MM.1S (cell line): ENCODE measurements at regions not wholly inside any gene's neighbourhood (a gene's known extent, or its start where the extent isn't known, plus 50 kb on each side); places are given as distances from the start of the nearest gene placed in this dataset.

ENCODE experiments used
- CTCF ChIP-seq: fragments of 300-600 bp; sonication (generic); IDR thresholded peaks from 2 replicates; pipeline ENCODE4 v1.5.1; 2016; ENCODE audit warnings: antibody characterized with exemption, low read length, mixed read lengths
- EZH2 ChIP-seq: fragments of 300-600 bp; sonication (generic); optimal IDR thresholded peaks from 2 replicates; pipeline ENCODE3; 2017; ENCODE audit warnings: low read depth, mild to moderate bottlenecking, antibody characterized with exemption, low read length, mixed read lengths

GRCh38 chr10:14397066-14397465 is 66.3 kb upstream of the FRMD4A start:
- TF ChIP-seq CTCF: no peak
- TF ChIP-seq EZH2: no peak
